GM10266 (cell line): ENCODE measurements at regions not wholly inside any gene's neighbourhood (a gene's known extent, or its start where the extent isn't known, plus 50 kb on each side); places are given as distances from the start of the nearest gene placed in this dataset.
"Not testable (repeated sequence)": the region's sequence is repeated elsewhere in the genome, so short reads cannot be mapped to it uniquely, and the experiment has no call there.

Source experiments
- DNase-seq: peaks from one replicate; pipeline ENCODE4 v3.0.0; 2012; ENCODE audit errors: extremely low spot score
- TF ChIP-seq, protein P1 (sequence below): IDR thresholded peaks from 2 replicates; pipeline ENCODE4 v1.5.1; 2012; ENCODE audit warnings: mild to moderate bottlenecking, low read depth; ENCODE audit not compliant: control insufficient read depth, insufficient read depth; ENCODE audit errors: missing control alignments

DNA sequence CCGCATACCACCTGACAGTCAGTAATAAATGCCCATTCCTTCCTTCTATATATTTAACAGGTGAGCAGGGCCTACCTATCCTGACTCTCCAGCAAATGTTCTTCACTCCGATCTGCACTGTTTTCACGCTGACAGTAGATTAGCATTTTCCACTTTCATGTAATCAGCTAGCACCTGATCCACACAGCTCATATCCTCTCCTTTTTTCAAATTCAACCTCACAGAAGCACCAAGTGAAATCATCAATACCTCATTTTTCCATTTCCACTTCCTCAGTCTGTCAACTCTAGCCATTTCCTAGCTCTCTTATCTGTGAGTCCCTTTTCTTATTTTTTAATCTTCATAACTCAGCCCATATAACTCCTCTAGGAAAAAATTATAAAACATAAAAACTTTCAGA, 402.8 kb downstream of the ZEB2 start:
- TF ChIP-seq, protein P1, sequence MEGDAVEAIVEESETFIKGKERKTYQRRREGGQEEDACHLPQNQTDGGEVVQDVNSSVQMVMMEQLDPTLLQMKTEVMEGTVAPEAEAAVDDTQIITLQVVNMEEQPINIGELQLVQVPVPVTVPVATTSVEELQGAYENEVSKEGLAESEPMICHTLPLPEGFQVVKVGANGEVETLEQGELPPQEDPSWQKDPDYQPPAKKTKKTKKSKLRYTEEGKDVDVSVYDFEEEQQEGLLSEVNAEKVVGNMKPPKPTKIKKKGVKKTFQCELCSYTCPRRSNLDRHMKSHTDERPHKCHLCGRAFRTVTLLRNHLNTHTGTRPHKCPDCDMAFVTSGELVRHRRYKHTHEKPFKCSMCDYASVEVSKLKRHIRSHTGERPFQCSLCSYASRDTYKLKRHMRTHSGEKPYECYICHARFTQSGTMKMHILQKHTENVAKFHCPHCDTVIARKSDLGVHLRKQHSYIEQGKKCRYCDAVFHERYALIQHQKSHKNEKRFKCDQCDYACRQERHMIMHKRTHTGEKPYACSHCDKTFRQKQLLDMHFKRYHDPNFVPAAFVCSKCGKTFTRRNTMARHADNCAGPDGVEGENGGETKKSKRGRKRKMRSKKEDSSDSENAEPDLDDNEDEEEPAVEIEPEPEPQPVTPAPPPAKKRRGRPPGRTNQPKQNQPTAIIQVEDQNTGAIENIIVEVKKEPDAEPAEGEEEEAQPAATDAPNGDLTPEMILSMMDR = no peak
- no peak for DNase-seq

- TF ChIP-seq, protein P1 = no peak
- DNase-seq = no peak
These were observed 404.1 kb downstream of the ZEB2 start for GRCh38 chr2:144115739-144116291.

DNA sequence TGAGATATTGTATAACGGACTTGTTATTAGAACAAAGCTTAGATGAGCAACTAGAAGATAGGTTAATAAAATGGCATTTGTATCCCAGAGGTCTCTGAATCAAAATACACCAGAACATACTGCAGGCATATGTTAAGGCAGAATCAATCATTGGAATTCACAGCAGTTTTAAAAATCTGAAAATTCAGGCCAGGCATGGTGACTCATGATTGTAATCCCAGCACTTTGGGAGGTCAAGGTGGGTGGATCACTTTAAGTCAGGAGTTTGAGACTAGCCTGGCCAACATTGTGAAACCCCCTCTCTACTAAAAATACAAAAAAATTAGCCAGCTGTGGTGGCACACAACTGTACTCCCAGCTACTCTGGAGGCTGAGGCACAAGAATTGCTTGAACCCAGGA, 405.2 kb downstream of the ZEB2 start:
- TF ChIP-seq, protein P1 = no peak
- no peak for DNase-seq

DNA sequence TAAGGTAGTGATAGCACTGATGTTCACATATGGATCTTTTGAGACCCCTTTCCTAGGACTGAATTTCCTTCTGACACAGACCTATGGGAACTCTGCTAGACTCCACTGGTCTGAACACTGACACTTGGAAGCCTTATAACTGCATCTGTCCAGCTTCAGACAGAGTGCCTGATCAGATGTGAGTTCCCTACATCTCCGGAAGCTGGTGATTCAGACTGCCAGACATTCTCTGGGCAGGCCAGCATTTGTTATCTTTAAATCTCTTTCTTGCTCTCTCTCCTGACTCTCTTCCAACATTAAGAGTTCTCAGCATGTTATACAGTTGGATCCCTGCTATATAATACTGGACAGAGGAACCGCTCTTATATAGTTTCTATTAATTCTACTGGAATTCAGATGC, 408.5 kb downstream of the ZEB2 start:
- TF ChIP-seq, protein P1 = no peak

DNA sequence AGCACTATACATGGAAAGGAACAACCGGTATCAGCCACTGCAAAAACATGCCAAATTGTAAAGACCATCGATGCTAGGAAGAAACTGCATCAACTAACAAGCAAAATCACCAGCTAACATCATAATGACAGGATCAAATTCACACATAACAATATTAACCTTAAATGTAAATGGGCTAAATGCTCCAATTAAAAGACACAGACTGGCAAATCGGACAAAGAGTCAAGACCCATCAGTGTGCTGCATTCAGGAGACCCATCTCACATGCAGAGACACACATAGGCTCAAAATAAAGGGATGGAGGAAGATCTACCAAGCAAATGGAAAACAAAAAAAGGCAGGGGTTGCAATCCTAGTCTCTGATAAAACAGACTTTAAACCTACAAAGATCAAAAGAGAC, 413.8 kb downstream of the ZEB2 start:
- not testable (repeated sequence) for DNase-seq

More for the DNA sequence above, 408.5 kb downstream of the ZEB2 start:
- DNase-seq = no peak

GRCh38 chr2:144102386-144102785, 417.5 kb downstream of the ZEB2 start:
- no peak for DNase-seq
- TF ChIP-seq, protein P1 = no peak

DNA sequence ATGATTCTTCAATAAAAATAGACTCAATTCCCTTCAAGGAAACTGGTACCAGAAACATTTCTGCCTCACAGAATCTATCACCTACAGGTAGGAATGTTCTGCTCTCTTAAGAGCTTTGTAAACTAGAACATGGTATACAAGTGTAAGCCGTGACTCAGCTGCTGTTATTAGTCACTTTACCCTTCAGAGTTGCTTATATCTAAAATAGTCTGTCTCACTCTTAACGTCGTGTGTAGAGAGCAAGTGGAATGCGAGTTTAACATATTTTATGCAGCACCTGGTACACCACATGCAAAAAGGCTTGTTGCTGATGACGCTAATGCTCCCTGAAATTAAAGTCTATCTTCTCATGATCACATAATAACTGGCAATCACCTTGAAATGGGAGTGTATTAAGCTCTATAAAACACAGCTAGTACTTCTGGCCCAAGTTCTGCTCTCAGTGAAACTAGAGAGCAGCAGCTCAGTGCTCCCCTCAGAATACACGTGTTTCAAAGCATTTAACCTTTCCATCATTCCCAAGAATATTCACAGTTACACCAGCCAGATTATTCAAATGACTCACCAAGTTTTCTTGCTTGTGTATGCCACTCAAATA, 420.0 kb downstream of the ZEB2 start:
- DNase-seq = no peak
- TF ChIP-seq, protein P1 = no peak

DNA sequence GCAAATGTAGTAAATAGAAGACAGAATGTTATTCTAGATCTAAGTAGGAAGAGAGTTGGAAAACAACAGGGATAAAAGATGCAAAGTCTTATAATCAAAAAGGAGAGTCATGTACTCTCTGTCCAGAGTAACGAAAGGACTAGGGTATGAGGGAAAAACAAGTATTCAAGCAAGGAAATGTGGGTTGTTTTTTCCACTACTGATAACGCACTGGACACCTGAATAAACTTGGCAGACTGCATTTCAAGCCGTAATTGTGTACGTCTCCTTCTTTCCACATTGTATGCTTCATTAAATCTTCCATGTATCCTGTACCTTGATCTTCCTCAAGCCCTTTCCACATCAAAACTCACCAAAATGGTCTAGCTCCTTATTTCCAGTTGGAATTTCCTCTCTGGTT, 420.6 kb downstream of the ZEB2 start:
- no peak for DNase-seq
- TF ChIP-seq, protein P1 = no peak
